ENCODE measurements at regions not wholly inside any gene's neighbourhood (a gene's known extent, or its start where the extent isn't known, plus 50 kb on each side); places are given as distances from the start of the nearest gene placed in this dataset.

DNA sequence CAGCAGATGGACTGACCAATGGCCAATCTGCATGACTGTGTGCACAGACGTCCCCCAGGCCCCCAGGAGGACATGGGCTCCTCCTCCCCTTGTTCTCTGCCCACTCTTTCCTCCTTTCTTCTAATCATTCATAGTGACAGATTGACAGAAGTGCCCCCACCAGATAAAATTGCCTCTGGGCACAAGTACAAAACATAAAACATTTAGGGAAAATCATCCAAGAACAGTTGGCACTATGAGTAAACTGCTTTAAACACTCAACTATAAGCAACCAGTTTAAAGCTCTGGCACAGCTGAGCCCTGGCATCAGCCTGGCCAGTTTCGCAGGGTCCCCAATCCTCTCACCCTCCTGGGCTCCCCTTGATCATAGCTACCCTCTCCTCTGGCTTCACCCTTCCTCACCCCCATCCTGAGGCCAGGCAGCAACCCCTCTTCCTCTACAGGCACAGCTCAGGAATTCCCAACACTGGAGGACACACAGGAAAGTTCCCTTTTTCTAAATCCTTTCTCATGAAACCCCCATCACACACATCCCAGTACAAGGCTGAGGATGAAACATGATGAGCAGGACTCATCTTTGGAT, 232.9 kb downstream of the BUD13 start:
- no peak overlapping the region for H3K4me3 ChIP-seq (ENCODE audit: low read length)
- no peak for DNase-seq (ENCODE audit: low read depth)
- TF ChIP-seq CTCF (conservative IDR thresholded peaks at IDR 0.05; ENCODE audit: low read depth, low read length), result no peak

DNA sequence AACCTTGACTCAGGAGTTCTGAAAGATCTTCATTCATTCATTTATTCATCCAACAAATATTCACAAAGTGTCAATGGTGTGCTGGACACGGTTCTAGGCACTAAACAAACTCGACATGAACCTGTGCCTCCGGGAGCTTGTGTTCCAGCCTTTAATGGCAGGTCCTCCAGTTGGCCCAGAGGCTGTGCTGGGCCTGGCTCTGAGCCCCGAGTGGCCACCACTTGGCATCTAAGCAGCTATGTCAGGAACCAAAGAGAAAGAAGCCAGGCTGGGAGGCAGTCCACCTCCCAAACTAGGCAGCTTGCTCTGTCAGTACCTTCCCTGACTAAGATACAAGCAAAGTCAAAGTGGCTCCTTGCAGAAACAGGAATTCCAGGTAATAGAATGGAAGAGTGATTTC, 233.6 kb downstream of the BUD13 start:
- no peak for DNase-seq (ENCODE audit: low read depth)
- TF ChIP-seq CTCF (conservative IDR thresholded peaks at IDR 0.05; ENCODE audit: low read depth, low read length), result no peak
- H3K4me3 ChIP-seq (ENCODE audit: low read length), result no peak overlapping the region

DNA sequence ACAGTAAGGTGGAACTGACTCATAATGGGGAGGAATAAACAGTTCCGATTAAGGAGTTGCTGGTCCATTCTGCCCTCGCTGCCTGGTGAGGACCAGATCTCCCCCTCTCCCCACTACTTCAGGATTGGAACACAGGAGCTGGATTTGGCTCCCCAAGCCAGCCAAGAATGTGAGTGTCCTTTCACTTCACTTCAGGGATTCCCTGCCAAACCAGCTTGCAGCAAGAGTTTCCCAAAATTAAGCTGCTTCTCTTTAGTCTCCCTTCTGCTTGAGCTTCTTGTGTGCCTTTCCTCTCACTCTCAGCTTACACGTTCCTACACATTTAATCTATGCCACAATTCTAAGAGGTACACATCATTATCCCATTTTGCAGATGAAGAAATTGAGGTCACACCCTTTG, 234.1 kb downstream of the BUD13 start:
- no peak for DNase-seq (ENCODE audit: low read depth)
- no peak overlapping the region for H3K4me3 ChIP-seq (ENCODE audit: low read length)
- no peak for TF ChIP-seq CTCF (conservative IDR thresholded peaks at IDR 0.05; ENCODE audit: low read depth, low read length)

- DNase-seq (ENCODE audit: low read depth), result no peak
- no peak overlapping the region for H3K4me3 ChIP-seq (ENCODE audit: low read length)
- no peak for TF ChIP-seq CTCF (conservative IDR thresholded peaks at IDR 0.05; ENCODE audit: low read depth, low read length)
Measured at GRCh38 chr11:116537709-116538108, 235.1 kb downstream of the BUD13 start.

DNA sequence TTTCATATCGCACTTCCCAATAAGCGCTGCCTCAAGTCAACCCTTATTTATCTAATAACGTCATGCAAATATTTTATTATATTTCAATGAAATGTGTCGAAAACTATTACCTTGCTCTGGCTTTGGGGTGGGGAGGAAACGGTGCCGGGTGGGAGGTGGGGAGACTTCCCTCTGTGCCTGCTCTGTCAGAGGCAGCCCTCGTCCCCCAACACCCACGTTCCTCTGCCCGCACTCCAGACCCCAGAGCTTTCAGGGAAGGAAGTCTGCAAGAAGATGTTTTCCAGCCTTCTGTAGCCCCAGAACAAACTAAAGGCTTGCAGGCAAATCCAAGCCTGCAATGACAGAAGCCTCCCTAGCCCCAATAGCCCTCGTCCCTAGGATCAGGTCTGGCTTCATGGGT, 235.7 kb downstream of the BUD13 start:
- no peak for TF ChIP-seq CTCF (conservative IDR thresholded peaks at IDR 0.05; ENCODE audit: low read depth, low read length)
- no peak overlapping the region for H3K4me3 ChIP-seq (ENCODE audit: low read length)
- DNase-seq (ENCODE audit: low read depth), result no peak

DNA sequence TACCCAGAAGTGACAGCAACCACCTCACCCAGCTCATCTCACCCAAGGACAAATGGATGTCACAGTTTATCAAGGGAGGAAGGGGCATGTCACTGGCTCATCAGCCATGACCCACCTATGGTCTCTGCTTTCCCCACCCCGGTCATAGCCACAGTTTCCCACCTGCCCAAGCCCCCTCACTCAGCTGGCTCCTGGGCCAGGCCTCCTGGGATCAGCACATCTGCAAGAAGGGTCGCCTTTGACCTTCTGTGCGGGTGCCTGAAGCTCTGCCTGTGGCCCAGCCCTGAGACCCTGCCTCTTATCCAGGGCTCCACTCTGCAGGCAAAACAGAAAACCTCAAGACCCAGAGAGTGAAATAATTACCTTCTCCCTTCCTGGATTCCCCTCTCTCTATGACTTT, 236.4 kb downstream of the BUD13 start:
- no peak overlapping the region for H3K4me3 ChIP-seq (ENCODE audit: low read length)
- no peak for TF ChIP-seq CTCF (conservative IDR thresholded peaks at IDR 0.05; ENCODE audit: low read depth, low read length)
- DNase-seq (ENCODE audit: low read depth), result no peak

GRCh38 chr11:116535994-116536393, 236.8 kb downstream of the BUD13 start:
- no peak for TF ChIP-seq CTCF (conservative IDR thresholded peaks at IDR 0.05; ENCODE audit: low read depth, low read length)
- DNase-seq (ENCODE audit: low read depth), result no peak
- H3K4me3 ChIP-seq (ENCODE audit: low read length), result no peak overlapping the region

Measured in retinal pigment epithelial cell (primary cell).